ENCODE measurements at regions not wholly inside any gene's neighbourhood (a gene's known extent, or its start where the extent isn't known, plus 50 kb on each side); places are given as distances from the start of the nearest gene placed in this dataset.
"Not testable (repeated sequence)": the region's sequence is repeated elsewhere in the genome, so short reads cannot be mapped to it uniquely, and the experiment has no call there.

DNA sequence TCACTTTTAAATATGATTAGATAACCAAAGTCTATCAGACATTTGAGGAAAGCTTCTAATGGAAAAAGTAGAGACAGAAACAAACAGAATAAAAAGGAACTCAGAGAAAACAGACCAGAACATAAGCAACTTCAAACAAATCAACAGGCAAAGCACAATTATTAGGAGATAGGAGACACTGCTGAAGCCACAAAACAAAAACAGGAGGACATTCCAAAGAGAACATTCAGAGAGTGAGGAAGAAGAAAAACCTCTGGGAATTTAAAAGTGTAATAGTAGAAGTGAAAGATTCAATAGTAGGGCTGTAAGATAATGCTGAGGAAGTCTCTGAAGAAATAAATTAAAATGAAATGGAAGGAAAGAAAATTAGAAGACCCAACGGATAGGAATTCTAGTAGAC lies 83.2 kb upstream of the TBCA start:
- Histone ChIP-seq H3K4ac (ENCODE audit: low read depth, low read length) (no peak overlapping the region), H2AFZ (ENCODE audit: insufficient read depth, low read length, poor library complexity) (no peak overlapping the region), H3K4me2 (ENCODE audit: low read length) (no peak overlapping the region)

GRCh38 chr5:77858678-77859077 lies 82.5 kb upstream of the TBCA start:
- not testable (repeated sequence) for DNase-seq; H4K91ac ChIP-seq (ENCODE audit: low read depth, low read length); H3K9ac ChIP-seq (ENCODE audit: low read length); H3K27me3 ChIP-seq (ENCODE audit: insufficient read depth, low read length); H3K4me2 ChIP-seq (ENCODE audit: low read length); H3K36me3 ChIP-seq (ENCODE audit: control insufficient read depth in 1 of 2, insufficient read depth in 2 of 2, low read length in 2 of 2); H3K9me3 ChIP-seq (ENCODE audit: insufficient read depth, low read depth, low read length); H2AFZ ChIP-seq (ENCODE audit: insufficient read depth, low read length, poor library complexity); H2AK5ac ChIP-seq (ENCODE audit: low read length); H3K14ac ChIP-seq (ENCODE audit: low read length); H3K18ac ChIP-seq (ENCODE audit: low read length); H3K4me1 ChIP-seq (ENCODE audit: control insufficient read depth in 1 of 2, insufficient read depth in 2 of 2, low read length in 2 of 2); H3K27ac ChIP-seq (ENCODE audit: low read depth, low read length); H3K79me1 ChIP-seq (ENCODE audit: low read length); H3K79me2 ChIP-seq (ENCODE audit: control insufficient read depth, insufficient read depth, low read length, poor library complexity); H4K8ac ChIP-seq (ENCODE audit: low read depth, low read length); H3K4me3 ChIP-seq (ENCODE audit: low read depth, low read length); H4K12ac ChIP-seq (ENCODE audit: low read depth, low read length); H3K23ac ChIP-seq (ENCODE audit: low read length); H2BK120ac ChIP-seq (ENCODE audit: insufficient read depth, low read length, poor library complexity); H3K4ac ChIP-seq (ENCODE audit: low read depth, low read length)
- WGBS (ENCODE audit: extremely low coverage, insufficient coverage, insufficient read length), result no CpG with 5 or more reads among the region's 9 CpGs
- H2BK12ac ChIP-seq (ENCODE audit: low read length), result peak overlapping the region; percentile 22
- peak overlapping the region; percentile 31 for H2BK5ac ChIP-seq (ENCODE audit: low read depth, low read length, poor library complexity)

More for the DNA sequence above, 83.2 kb upstream of the TBCA start:
- no peaks in the 10 kb centered on the region for H3K36me3 ChIP-seq (ENCODE audit: control insufficient read depth in 1 of 2, insufficient read depth in 2 of 2, low read length in 2 of 2)
- no peaks in the 10 kb centered on the region for H3K79me1 ChIP-seq (ENCODE audit: low read length)
- H3K23ac ChIP-seq (ENCODE audit: low read length), result no peak overlapping the region
- H3K4me1 ChIP-seq (ENCODE audit: control insufficient read depth in 1 of 2, insufficient read depth in 2 of 2, low read length in 2 of 2), result peaks cover 2% of the 10 kb centered on the region in 2 experiments
- no peak overlapping the region for H3K4me3 ChIP-seq (ENCODE audit: low read depth, low read length)
- no peak overlapping the region for H3K27ac ChIP-seq (ENCODE audit: low read depth, low read length)
- H4K91ac ChIP-seq (ENCODE audit: low read depth, low read length), result no peak overlapping the region
- H3K9me3 ChIP-seq (ENCODE audit: insufficient read depth, low read depth, low read length), result no peaks in the 10 kb centered on the region
- H3K79me2 ChIP-seq (ENCODE audit: control insufficient read depth, insufficient read depth, low read length, poor library complexity), result no peaks in the 10 kb centered on the region
- no peak overlapping the region for H3K18ac ChIP-seq (ENCODE audit: low read length)
- no peak overlapping the region for H2AK5ac ChIP-seq (ENCODE audit: low read length)
- no peak overlapping the region for H4K8ac ChIP-seq (ENCODE audit: low read depth, low read length)
- H4K12ac ChIP-seq (ENCODE audit: low read depth, low read length), result no peak overlapping the region
- H3K9ac ChIP-seq (ENCODE audit: low read length), result no peak overlapping the region
- H2BK12ac ChIP-seq (ENCODE audit: low read length), result no peak overlapping the region
- WGBS (ENCODE audit: extremely low coverage, insufficient coverage, insufficient read length), result no CpG with 5 or more reads among the region's 1 CpG
- no peak overlapping the region for H3K14ac ChIP-seq (ENCODE audit: low read length)
- H3K27me3 ChIP-seq (ENCODE audit: insufficient read depth, low read length), result no peaks in the 10 kb centered on the region
- no peak overlapping the region for H2BK5ac ChIP-seq (ENCODE audit: low read depth, low read length, poor library complexity)
- no peak overlapping the region for H2BK120ac ChIP-seq (ENCODE audit: insufficient read depth, low read length, poor library complexity)
- DNase-seq, result no peak

- Histone ChIP-seq H2BK12ac (ENCODE audit: low read length) (no peak overlapping the region), H3K4me2 (ENCODE audit: low read length) (no peak overlapping the region)
- WGBS (ENCODE audit: extremely low coverage, insufficient coverage, insufficient read length), result no CpG with 5 or more reads among the region's 3 CpGs
Observed at GRCh38 chr5:77855369-77855768, 79.2 kb upstream of the TBCA start.

GRCh38 chr5:77853353-77853907 lies 77.3 kb upstream of the TBCA start:
- Histone ChIP-seq H3K36me3 (ENCODE audit: control insufficient read depth in 1 of 2, insufficient read depth in 2 of 2, low read length in 2 of 2) (no peaks in the 10 kb centered on the region), H3K4me3 (ENCODE audit: low read depth, low read length) (no peak overlapping the region), H3K14ac (ENCODE audit: low read length) (no peak overlapping the region), H3K4me2 (ENCODE audit: low read length) (no peak overlapping the region), H2BK120ac (ENCODE audit: insufficient read depth, low read length, poor library complexity) (no peak overlapping the region), H3K79me2 (ENCODE audit: control insufficient read depth, insufficient read depth, low read length, poor library complexity) (peaks cover 6% of the 10 kb centered on the region), H2BK5ac (ENCODE audit: low read depth, low read length, poor library complexity) (no peak overlapping the region), H3K27me3 (ENCODE audit: insufficient read depth, low read length) (no peaks in the 10 kb centered on the region), H3K4ac (ENCODE audit: low read depth, low read length) (no peak overlapping the region), H2BK12ac (ENCODE audit: low read length) (no peak overlapping the region), H3K4me1 (ENCODE audit: control insufficient read depth in 1 of 2, insufficient read depth in 2 of 2, low read length in 2 of 2) (peaks cover 11 to 12% of the 10 kb centered on the region in 2 experiments), H3K27ac (ENCODE audit: low read depth, low read length) (no peak overlapping the region), H3K18ac (ENCODE audit: low read length) (no peak overlapping the region), H4K12ac (ENCODE audit: low read depth, low read length) (no peak overlapping the region), H4K91ac (ENCODE audit: low read depth, low read length) (no peak overlapping the region), H3K9ac (ENCODE audit: low read length) (no peak overlapping the region), H3K23ac (ENCODE audit: low read length) (no peak overlapping the region), H4K8ac (ENCODE audit: low read depth, low read length) (no peak overlapping the region), H2AFZ (ENCODE audit: insufficient read depth, low read length, poor library complexity) (no peak overlapping the region), H2AK5ac (ENCODE audit: low read length) (no peak overlapping the region), H3K79me1 (ENCODE audit: low read length) (peaks cover 18% of the 10 kb centered on the region), H3K9me3 (ENCODE audit: insufficient read depth, low read depth, low read length) (peaks cover 2% of the 10 kb centered on the region)
- no CpG with 5 or more reads among the region's 2 CpGs for WGBS (ENCODE audit: extremely low coverage, insufficient coverage, insufficient read length)
- DNase-seq, result no peak

More at GRCh38 chr5:77855369-77855768, 79.2 kb upstream of the TBCA start:
- Histone ChIP-seq H3K36me3 (ENCODE audit: control insufficient read depth in 1 of 2, insufficient read depth in 2 of 2, low read length in 2 of 2) (no peaks in the 10 kb centered on the region), H3K9ac (ENCODE audit: low read length) (no peak overlapping the region), H2AFZ (ENCODE audit: insufficient read depth, low read length, poor library complexity) (no peak overlapping the region), H2BK5ac (ENCODE audit: low read depth, low read length, poor library complexity) (no peak overlapping the region), H4K91ac (ENCODE audit: low read depth, low read length) (no peak overlapping the region), H3K9me3 (ENCODE audit: insufficient read depth, low read depth, low read length) (peaks cover 2% of the 10 kb centered on the region), H3K79me2 (ENCODE audit: control insufficient read depth, insufficient read depth, low read length, poor library complexity) (peaks cover 6% of the 10 kb centered on the region), H4K12ac (ENCODE audit: low read depth, low read length) (no peak overlapping the region), H2AK5ac (ENCODE audit: low read length) (no peak overlapping the region), H3K4me1 (ENCODE audit: control insufficient read depth in 1 of 2, insufficient read depth in 2 of 2, low read length in 2 of 2) (peaks cover 13 to 15% of the 10 kb centered on the region in 2 experiments), H3K27me3 (ENCODE audit: insufficient read depth, low read length) (no peaks in the 10 kb centered on the region), H3K4me3 (ENCODE audit: low read depth, low read length) (no peak overlapping the region), H3K23ac (ENCODE audit: low read length) (no peak overlapping the region), H3K27ac (ENCODE audit: low read depth, low read length) (no peak overlapping the region), H3K14ac (ENCODE audit: low read length) (no peak overlapping the region), H3K79me1 (ENCODE audit: low read length) (peaks cover 15% of the 10 kb centered on the region), H2BK120ac (ENCODE audit: insufficient read depth, low read length, poor library complexity) (no peak overlapping the region), H3K4ac (ENCODE audit: low read depth, low read length) (no peak overlapping the region), H3K18ac (ENCODE audit: low read length) (no peak overlapping the region), H4K8ac (ENCODE audit: low read depth, low read length) (no peak overlapping the region)
- DNase-seq, result no peak
